GM12874 (cell line): ENCODE measurements at regions not wholly inside any gene's neighbourhood (a gene's known extent, or its start where the extent isn't known, plus 50 kb on each side); places are given as distances from the start of the nearest gene placed in this dataset.

ENCODE experiments used
- TF ChIP-seq, protein P1 (sequence below): IDR thresholded peaks from 2 replicates; pipeline ENCODE4 v1.5.1; 2011; ENCODE audit warnings: low read depth, mild to moderate bottlenecking, control low read depth, low read length, moderate library complexity; ENCODE audit not compliant: insufficient read depth

DNA sequence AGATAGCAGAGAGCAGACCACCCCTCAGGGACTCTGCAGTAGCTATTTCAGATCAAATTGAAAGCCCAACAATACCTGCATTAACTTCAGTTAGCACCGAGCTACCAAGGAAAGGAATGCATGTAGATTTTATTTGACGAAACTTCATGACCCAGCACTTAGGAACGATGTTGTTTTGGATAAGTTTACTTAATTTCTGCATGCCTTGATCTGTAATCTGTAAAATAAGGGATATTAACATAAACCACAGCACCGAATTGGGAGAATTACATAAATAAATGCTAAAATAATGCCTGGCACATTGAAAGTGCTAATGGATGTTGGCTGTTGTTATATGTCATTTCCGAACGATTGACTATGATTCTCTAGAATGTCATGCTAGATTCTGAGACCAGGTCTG is 435.8 kb upstream of the CLINT1 start:
- TF ChIP-seq, protein P1, sequence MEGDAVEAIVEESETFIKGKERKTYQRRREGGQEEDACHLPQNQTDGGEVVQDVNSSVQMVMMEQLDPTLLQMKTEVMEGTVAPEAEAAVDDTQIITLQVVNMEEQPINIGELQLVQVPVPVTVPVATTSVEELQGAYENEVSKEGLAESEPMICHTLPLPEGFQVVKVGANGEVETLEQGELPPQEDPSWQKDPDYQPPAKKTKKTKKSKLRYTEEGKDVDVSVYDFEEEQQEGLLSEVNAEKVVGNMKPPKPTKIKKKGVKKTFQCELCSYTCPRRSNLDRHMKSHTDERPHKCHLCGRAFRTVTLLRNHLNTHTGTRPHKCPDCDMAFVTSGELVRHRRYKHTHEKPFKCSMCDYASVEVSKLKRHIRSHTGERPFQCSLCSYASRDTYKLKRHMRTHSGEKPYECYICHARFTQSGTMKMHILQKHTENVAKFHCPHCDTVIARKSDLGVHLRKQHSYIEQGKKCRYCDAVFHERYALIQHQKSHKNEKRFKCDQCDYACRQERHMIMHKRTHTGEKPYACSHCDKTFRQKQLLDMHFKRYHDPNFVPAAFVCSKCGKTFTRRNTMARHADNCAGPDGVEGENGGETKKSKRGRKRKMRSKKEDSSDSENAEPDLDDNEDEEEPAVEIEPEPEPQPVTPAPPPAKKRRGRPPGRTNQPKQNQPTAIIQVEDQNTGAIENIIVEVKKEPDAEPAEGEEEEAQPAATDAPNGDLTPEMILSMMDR: no peak

DNA sequence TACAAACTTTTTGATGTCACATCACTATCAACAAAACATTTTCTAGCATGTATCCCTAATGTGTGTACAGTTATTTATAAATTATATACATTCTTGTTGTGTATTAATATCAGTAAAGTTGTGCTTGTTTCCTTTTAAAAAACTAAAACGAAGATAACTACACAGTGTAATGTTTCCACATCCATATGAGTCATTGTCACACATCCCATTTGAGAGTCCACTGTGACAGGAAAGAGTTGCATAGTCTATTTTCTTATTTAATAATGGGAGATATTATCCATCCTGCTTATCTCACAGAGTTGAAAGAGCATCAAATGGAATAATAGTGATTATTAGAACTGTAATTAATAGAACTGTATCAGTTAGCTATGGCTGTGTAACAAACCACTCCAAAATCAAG is 434.0 kb upstream of the CLINT1 start:
- TF ChIP-seq, protein P1: no peak

DNA sequence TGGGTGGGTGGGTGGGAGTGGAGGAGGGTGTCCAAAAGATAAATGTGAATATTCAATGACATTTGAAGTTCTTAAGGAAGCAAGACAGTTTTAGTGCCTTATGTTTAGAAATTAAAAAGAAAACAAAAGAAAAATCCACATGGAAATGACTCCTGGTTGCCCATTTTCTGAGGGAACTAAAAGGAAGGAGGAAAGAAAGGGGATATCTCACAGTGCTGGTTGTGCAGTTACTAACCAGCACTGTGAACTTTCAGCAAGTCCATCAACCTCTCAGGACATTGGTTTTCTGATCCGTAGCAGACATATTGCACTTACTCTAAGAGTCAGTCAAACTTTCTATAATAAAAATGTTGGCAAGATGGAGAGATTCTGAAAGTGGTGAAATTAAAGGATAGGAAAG is 431.0 kb upstream of the CLINT1 start:
- TF ChIP-seq, protein P1: no peak

DNA sequence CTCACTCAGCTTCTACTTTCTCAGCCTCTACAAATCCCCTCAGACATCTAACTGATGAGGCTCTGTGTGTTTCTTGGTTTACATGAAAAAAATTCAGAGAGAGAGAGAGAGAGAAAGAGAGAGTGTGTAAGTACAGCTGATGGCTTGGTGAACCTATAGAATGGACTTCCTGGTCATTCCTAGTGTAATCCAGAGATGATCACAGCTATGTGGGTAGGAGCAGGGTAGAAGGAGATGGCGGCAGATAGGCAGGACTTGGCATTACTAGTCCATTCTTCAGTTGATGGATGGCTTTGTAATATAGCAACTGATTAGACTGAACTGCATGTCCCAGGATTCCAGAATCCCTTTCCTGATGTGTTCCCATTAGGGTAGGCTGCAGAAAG is 429.3 kb upstream of the CLINT1 start:
- TF ChIP-seq, protein P1: no peak

DNA sequence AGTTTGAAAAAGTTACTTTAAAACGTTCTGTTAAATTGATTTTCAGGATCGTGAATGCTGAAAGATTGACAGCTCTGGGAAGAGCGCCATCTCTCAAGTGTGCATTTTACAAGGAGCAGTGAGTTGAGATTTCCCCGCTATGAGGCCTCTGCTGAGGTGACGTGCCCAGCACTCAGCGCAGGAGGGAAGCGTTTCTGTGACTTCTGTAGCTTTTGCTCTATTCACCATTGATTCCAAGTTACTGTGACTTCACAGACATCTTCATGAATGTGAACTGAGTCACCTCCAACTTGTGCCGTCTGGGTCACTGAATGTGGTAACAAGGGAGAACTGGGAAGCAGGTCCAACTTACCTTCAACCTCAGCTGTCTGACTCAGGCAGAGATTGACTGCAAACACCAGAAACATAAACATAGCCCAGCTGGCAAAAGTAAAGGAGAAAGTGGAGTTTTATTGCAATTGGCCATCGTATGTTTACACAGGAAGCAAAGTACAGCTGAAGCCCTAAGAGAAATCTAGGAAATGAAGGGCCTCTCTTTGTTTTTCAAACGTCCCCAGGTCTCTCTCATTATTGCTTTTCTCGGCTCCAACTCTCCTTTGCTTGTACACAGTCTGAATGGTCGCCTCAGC is 428.8 kb upstream of the CLINT1 start:
- TF ChIP-seq, protein P1: no peak

DNA sequence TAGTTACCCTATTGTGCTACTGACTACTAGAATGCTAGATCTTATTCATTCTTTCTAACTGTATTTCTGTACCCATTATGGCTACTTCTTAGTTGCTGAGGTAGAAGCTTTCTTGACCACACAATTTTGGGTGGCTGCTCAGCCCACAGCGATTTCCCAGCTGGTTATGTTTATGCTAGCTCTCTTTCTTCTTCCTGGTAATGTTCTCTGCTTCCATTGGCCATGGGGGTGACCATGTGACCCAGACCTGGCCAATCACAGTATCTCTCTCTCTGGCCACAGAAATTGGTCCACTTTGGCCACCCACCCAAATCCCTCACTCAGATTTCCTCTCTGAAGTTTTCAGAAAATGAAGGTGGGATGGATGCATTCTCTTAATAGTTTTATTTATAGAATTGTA is 427.9 kb upstream of the CLINT1 start:
- TF ChIP-seq, protein P1: no peak

DNA sequence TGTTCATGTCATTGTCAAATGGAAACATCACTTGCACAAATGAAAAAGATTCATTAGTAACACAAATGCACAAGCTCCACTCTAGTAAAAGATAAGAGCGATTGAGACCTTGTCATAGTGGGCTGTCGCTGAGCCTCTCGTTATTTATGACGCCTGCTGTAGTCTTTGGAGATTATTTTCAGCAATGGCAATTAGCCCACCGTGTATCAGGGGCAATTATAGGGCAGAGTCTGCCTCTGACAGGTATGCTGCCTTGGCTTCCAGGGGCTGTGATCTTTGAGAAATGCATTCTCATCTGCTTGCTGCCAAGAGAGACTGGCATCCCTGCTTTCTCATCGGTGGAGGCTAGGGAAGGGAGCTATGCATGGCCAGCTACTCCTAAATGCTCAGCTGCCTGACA is 426.8 kb upstream of the CLINT1 start:
- TF ChIP-seq, protein P1: no peak
